Right renal cortex interstitium (tissue), 3 donors: ENCODE measurements at regions not wholly inside any gene's neighbourhood (a gene's known extent, or its start where the extent isn't known, plus 50 kb on each side); places are given as distances from the start of the nearest gene placed in this dataset.

Experiments
- DNase-seq, 3 donors: peaks; one replicate each; pipeline ENCODE4 v3.0.0-alpha.2; 2013; ENCODE audit warnings: low read depth in 3 of 3, low spot score in 2 of 3

GRCh38 chr9:121598965-121599871 is 52.2 kb upstream of the DAB2IP start:
- no peak for DNase-seq

- no peak for DNase-seq
Measured at GRCh38 chr9:121599872-121600585, 51.4 kb upstream of the DAB2IP start.

- DNase-seq: no peak
Measured at GRCh38 chr9:121601194-121601593, 50.2 kb upstream of the DAB2IP start.
